Lower lobe of right lung (tissue), 2 donors: ENCODE measurements at regions not wholly inside any gene's neighbourhood (a gene's known extent, or its start where the extent isn't known, plus 50 kb on each side); places are given as distances from the start of the nearest gene placed in this dataset.

Experiments used
- ATAC-seq, 2 donors: fragments of 200-7000 bp; cut with Tn5 transposase; one replicate each; pipeline ENCODE4 v1.9.1; 2020 to 2022; ENCODE audit warnings: mild to moderate bottlenecking in 2 of 2, moderate library complexity in 2 of 2
- DNase-seq: peaks from one replicate; pipeline ENCODE4 v3.0.0-alpha.2; 2020
- H3K27ac ChIP-seq: fragments of 200-600 bp; one replicate; pipeline ENCODE4 v1.8.0; 2022
- H3K27me3 ChIP-seq: fragments of 200-600 bp; one replicate; pipeline ENCODE4 v1.8.0; 2022; ENCODE audit warnings: low read depth
- H3K36me3 ChIP-seq: fragments of 200-600 bp; one replicate; pipeline ENCODE4 v1.8.0; 2022; ENCODE audit warnings: mild to moderate bottlenecking
- H3K4me1 ChIP-seq: fragments of 200-600 bp; one replicate; pipeline ENCODE4 v1.8.0; 2022
- H3K4me3 ChIP-seq: fragments of 200-600 bp; one replicate; pipeline ENCODE4 v1.8.0; 2022; ENCODE audit warnings: mild to moderate bottlenecking
- H3K9me3 ChIP-seq: fragments of 200-600 bp; one replicate; pipeline ENCODE4 v1.8.0; 2022
- intact Hi-C: fragments of 100-400 bp; cut with DNase I; formaldehyde crosslinking; loops from one replicate; pipeline ENCODE4 v1.11.0; 2022
- TF ChIP-seq, protein P1 (sequence below): fragments of 200-600 bp; IDR thresholded peaks from one replicate; pipeline ENCODE4 v1.8.0; 2022; ENCODE audit warnings: antibody characterized with exemption, mild to moderate bottlenecking
- donor health status: DM: no; HTN: yes; CAD: no; lungs with severe emphysema.

- TF ChIP-seq, protein P1, sequence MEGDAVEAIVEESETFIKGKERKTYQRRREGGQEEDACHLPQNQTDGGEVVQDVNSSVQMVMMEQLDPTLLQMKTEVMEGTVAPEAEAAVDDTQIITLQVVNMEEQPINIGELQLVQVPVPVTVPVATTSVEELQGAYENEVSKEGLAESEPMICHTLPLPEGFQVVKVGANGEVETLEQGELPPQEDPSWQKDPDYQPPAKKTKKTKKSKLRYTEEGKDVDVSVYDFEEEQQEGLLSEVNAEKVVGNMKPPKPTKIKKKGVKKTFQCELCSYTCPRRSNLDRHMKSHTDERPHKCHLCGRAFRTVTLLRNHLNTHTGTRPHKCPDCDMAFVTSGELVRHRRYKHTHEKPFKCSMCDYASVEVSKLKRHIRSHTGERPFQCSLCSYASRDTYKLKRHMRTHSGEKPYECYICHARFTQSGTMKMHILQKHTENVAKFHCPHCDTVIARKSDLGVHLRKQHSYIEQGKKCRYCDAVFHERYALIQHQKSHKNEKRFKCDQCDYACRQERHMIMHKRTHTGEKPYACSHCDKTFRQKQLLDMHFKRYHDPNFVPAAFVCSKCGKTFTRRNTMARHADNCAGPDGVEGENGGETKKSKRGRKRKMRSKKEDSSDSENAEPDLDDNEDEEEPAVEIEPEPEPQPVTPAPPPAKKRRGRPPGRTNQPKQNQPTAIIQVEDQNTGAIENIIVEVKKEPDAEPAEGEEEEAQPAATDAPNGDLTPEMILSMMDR = no peak
- H3K9me3 ChIP-seq = no peaks in the 10 kb centered on the region
- no peaks in the 10 kb centered on the region for H3K4me1 ChIP-seq
- no peak for DNase-seq
- H3K27me3 ChIP-seq = no peaks in the 10 kb centered on the region
- intact Hi-C loops = no loop called here
- no peak overlapping the region for H3K4me3 ChIP-seq
- no peaks in the 10 kb centered on the region for H3K36me3 ChIP-seq
- ATAC-seq = no peak
- H3K27ac ChIP-seq = no peak overlapping the region
Measured at GRCh38 chr21:28431022-28431421, 561.7 kb downstream of the LTN1 start.

DNA sequence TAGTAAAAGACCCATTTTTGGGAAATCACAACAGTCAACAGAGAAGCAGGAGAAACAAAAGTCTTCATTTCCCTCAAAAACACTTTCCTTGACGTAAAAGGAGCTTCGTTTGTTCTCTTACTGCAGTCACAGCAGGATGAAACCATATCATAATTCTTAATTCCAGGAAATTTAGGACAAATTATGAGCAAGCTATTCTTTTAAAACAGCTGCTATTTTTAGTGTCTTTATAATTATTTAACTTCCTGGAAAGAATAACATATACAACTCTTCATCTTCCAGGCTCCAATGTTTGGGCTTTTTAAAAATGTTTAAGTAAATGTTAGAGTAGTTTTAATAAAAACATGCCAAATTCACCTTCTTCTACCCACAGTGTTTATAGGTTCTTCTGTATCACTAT is 563.5 kb downstream of the LTN1 start:
- Histone ChIP-seq H3K4me1 (no peaks in the 10 kb centered on the region), H3K9me3 (no peaks in the 10 kb centered on the region), H3K36me3 (no peaks in the 10 kb centered on the region), H3K27ac (no peak overlapping the region), H3K27me3 (no peaks in the 10 kb centered on the region), H3K4me3 (no peak overlapping the region)
- DNase-seq = no peak
- ATAC-seq = no peak
- TF ChIP-seq, protein P1 = no peak
- intact Hi-C loops = no loop called here

DNA sequence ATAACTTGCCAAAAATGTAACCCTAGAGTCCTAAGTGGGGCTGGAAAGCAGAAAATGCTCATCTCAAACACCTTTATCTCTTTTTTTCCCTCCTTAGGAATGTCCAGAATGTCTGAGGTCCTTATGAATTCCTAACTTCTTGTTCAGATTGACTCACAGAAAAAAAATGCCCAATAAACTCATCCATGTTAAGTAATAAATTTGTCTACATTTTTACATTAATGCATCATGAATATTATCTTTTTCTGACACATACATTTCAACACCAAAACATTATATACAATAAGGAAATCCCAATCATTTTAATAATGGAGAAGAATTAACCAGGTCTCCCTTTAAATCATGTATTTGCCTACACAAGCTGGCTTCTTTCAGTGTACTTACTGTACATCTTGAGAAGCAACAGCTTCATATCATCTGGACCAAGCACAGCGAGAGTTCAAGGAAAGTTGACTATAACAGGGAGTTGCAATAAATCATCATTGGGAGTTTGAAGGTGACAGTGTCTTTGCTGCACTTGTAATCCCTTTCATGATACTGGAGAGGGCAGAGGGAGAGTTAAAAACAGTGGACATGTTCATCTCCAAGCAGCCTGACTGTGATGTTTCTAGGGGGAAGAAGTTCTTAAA is 565.2 kb downstream of the LTN1 start:
- H3K27me3 ChIP-seq = no peaks in the 10 kb centered on the region
- no peaks in the 10 kb centered on the region for H3K9me3 ChIP-seq
- no peaks in the 10 kb centered on the region for H3K4me1 ChIP-seq
- no peaks in the 10 kb centered on the region for H3K36me3 ChIP-seq
- no peak for ATAC-seq
- DNase-seq = no peak
- intact Hi-C loops = no loop called here
- H3K4me3 ChIP-seq = no peak overlapping the region
- H3K27ac ChIP-seq = no peak overlapping the region
- TF ChIP-seq, protein P1 = no peak

DNA sequence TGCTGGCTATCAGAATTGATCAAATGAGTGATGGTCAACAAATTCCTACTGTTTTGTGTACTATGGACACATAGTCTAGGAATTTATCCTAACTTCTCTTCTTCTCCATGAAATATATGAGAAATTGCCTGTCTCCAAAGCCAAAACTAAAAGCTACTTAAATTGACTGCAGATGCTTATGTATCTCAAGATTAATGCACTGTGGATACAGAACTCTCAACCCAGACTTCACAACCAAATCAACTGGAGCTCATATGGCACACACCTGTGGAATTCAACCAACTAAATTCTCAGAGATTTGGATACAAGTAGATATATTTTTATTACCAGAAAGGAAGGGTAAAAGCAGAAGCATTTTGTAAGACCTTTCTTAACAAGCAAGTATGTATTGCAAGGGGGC is 566.1 kb downstream of the LTN1 start:
- ATAC-seq (no peak), DNase-seq (no peak)
- H3K27me3 ChIP-seq = no peaks in the 10 kb centered on the region
- intact Hi-C loops = no loop called here
- H3K4me1 ChIP-seq = no peaks in the 10 kb centered on the region
- no peak overlapping the region for H3K4me3 ChIP-seq
- no peak overlapping the region for H3K27ac ChIP-seq
- no peaks in the 10 kb centered on the region for H3K9me3 ChIP-seq
- TF ChIP-seq, protein P1 = no peak
- H3K36me3 ChIP-seq = no peaks in the 10 kb centered on the region

DNA sequence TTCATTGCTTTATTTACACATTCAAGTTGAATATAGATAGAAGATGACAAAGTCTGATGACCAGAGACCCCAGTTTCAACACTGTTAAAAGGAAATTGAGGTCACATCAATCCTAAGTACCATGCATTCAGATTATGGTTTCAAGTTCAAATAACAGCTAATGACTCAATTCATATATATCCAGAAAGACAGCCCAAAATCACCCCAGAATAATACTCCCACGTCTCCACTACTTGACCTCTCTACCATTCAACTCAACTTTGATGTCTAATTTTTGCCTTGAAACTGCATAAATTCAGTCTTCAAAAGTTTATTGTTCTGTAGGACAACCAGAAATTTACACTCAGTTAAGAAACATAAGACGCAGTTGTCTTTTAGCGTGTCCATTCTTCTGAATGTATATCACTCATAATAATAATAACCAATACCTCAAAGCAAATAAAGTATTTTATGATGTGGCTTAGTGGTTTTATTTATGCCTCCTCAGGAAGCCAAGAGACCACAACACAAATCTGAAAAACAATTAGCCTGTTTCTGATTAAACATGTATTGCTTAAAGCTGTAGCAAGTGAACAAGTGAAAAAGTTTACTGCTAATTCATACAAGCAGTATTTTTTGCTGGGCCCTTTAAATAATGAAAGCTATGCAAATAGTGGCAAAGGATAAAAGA is 569.0 kb downstream of the LTN1 start:
- Histone ChIP-seq H3K36me3 (no peaks in the 10 kb centered on the region), H3K9me3 (no peaks in the 10 kb centered on the region), H3K27me3 (no peaks in the 10 kb centered on the region), H3K4me3 (no peak overlapping the region), H3K27ac (no peak overlapping the region), H3K4me1 (no peaks in the 10 kb centered on the region)
- TF ChIP-seq, protein P1 = no peak
- DNase-seq = no peak
- ATAC-seq = no peak
- intact Hi-C loops = no loop called here
